C4-2B (cell line): ENCODE measurements at regions not wholly inside any gene's neighbourhood (a gene's known extent, or its start where the extent isn't known, plus 50 kb on each side); places are given as distances from the start of the nearest gene placed in this dataset.

Experiments
- H3K27ac ChIP-seq: fragments of 450-650 bp; 2 replicates; pipeline ENCODE4 v1.5.1; 2017
- ZFX ChIP-seq: fragments of 450-650 bp; IDR thresholded peaks from 2 replicates; pipeline ENCODE4 v1.6.1; 2017
- TF ChIP-seq, protein P1 (sequence below): fragments of 450-650 bp; conservative IDR thresholded peaks from 2 replicates; pipeline ENCODE4 v1.5.1; 2017; ENCODE audit warnings: mild to moderate bottlenecking

GRCh38 chr7:114788706-114789105 lies 133.2 kb upstream of the MDFIC start:
- H3K27ac ChIP-seq: no peak overlapping the region
- TF ChIP-seq, protein P1, sequence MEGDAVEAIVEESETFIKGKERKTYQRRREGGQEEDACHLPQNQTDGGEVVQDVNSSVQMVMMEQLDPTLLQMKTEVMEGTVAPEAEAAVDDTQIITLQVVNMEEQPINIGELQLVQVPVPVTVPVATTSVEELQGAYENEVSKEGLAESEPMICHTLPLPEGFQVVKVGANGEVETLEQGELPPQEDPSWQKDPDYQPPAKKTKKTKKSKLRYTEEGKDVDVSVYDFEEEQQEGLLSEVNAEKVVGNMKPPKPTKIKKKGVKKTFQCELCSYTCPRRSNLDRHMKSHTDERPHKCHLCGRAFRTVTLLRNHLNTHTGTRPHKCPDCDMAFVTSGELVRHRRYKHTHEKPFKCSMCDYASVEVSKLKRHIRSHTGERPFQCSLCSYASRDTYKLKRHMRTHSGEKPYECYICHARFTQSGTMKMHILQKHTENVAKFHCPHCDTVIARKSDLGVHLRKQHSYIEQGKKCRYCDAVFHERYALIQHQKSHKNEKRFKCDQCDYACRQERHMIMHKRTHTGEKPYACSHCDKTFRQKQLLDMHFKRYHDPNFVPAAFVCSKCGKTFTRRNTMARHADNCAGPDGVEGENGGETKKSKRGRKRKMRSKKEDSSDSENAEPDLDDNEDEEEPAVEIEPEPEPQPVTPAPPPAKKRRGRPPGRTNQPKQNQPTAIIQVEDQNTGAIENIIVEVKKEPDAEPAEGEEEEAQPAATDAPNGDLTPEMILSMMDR: no peak
- no peak for TF ChIP-seq ZFX

DNA sequence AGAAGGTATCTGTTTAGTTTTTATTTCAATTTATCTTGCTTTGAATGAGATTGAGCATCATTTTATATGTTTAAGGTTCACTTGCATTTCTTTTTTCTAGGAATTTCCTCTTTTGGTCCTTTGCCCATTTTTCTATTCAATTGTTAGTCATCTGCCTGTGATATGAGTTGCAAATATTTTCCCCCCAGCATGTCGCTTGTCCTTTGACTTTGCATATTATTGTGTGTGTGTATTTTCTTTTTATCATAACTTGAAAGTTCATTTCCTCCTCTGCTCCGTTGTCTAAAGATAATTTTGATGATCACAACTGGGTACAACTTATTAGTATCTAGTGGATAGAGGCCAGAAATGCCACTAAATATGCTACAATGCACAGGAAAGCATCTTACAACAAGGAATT lies 132.7 kb upstream of the MDFIC start:
- TF ChIP-seq ZFX: no peak
- TF ChIP-seq, protein P1: no peak
- no peak overlapping the region for H3K27ac ChIP-seq

DNA sequence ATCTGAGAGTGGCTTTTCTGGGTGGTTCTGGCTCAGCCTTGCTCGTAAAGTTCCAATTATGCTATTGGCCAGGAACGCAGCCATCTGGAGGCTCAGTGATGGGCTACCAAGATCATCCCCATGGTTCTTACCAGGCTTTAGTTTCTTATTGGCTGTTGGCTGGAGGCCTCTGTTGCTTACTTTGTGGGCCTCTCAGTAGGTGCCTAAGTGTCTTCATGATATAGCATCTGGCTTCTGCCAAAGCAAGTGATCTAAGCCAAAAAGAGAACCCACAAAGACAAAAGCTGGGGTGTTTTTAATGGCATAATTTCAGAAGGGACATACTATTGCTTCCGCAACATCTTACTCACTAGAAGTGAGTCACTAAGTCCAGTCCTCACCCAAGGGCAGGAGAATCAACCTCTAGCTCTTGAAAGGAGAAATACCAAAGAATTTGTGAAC lies 132.0 kb upstream of the MDFIC start:
- H3K27ac ChIP-seq: no peak overlapping the region
- no peak for TF ChIP-seq ZFX
- TF ChIP-seq, protein P1: no peak

DNA sequence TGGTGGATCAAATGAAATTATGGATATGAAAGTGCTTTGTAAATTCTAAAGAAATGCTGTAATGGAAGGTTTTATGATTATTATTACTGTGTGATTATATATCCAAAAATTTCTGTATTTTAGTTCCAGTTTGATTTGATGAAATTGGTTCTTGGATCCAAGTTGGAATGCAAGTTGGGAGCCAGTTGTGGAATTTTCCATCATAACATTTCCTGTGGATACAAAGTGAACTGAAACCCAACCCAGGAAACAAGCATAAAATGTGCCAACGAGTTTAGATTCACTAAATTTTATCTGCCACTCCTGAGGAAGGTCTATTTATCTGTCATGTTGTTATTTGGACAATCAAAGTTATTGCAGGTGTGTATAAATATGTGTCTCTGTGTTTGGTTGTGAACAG lies 131.4 kb upstream of the MDFIC start:
- no peak for TF ChIP-seq ZFX
- TF ChIP-seq, protein P1: no peak
- H3K27ac ChIP-seq: no peak overlapping the region

DNA sequence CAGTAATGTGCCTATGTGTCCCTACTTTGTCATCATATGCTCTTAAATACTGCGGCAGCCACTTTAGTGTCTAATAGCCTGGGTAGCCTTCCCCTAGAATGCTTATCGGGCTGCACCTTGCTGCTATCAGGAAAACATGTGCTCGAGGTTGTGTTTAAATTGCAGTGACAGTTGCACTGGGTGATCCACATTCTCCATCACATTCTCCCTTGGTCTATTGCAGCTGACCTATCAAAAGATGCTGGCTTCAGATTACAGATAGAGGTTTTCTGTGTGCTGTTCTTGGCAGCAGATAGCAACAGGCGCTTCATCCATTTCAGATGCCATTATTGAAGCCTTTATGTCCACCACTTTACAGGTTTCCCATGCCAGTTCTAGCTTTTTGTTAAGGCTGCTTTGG lies 130.1 kb upstream of the MDFIC start:
- TF ChIP-seq ZFX: no peak
- TF ChIP-seq, protein P1: no peak
- H3K27ac ChIP-seq: no peak overlapping the region

GRCh38 chr7:114793155-114793845 lies 128.6 kb upstream of the MDFIC start:
- H3K27ac ChIP-seq: no peak overlapping the region
- TF ChIP-seq, protein P1: no peak
- no peak for TF ChIP-seq ZFX

DNA sequence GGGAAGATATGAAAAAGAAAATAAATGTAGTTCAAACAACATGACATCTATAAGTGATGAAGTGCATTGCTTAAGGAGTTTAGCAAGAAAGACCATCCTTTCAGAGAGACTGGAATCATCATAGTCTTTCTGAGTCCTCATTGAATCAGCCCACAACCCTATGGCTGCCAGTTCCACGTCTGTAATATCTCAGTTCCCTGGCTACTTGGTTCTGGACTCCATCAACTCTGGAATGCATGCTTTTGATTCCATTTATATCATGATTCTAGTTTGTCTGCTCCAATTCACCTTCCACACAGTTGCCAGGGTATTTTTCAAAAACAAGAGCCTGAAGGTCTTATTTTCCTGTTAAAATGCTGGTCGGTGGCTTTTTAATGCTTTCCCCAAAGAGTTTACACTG lies 126.4 kb upstream of the MDFIC start:
- H3K27ac ChIP-seq: no peak overlapping the region
- TF ChIP-seq ZFX: no peak

- TF ChIP-seq, protein P1: no peak
- no peak for TF ChIP-seq ZFX
- H3K27ac ChIP-seq: no peak overlapping the region
Observed at GRCh38 chr7:114799628-114800028, 122.3 kb upstream of the MDFIC start.
